Esophagus mucosa (tissue), 1 donor: ENCODE measurements at regions not wholly inside any gene's neighbourhood (a gene's known extent, or its start where the extent isn't known, plus 50 kb on each side); places are given as distances from the start of the nearest gene placed in this dataset.

Experiments
- ATAC-seq: fragments of 200-7000 bp; cut with Tn5 transposase; one replicate; pipeline ENCODE4 v1.9.1; 2020
- donor health status: DM: yes; HTN: yes; CAD: no.

DNA sequence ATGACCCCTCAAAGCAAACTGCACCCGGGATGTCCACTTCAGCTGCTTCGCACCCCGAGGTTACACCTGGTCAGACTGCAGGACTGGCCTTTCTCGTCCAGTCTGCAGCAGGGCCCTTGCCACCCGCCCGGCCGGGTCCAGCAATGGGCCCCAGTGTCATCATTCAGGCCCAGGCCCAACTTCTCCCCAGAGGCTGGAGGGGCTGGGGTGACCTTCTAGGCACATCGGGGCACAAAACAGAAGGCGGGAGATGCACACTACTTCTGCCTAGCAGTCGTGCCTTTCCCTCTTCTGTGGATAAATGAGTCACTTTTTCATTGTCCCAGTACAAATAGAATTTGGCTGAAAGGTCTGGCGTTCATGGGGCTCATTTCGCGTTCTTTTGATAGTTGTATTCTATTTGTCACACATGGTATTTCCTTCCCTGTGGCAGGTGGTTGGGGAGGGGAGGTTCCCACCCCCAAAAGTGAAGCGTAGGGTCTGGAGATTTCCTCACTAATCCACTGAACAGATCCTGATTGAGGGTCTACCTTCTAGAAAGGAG, 56.9 kb upstream of the ID2 start:
- no peak for ATAC-seq

DNA sequence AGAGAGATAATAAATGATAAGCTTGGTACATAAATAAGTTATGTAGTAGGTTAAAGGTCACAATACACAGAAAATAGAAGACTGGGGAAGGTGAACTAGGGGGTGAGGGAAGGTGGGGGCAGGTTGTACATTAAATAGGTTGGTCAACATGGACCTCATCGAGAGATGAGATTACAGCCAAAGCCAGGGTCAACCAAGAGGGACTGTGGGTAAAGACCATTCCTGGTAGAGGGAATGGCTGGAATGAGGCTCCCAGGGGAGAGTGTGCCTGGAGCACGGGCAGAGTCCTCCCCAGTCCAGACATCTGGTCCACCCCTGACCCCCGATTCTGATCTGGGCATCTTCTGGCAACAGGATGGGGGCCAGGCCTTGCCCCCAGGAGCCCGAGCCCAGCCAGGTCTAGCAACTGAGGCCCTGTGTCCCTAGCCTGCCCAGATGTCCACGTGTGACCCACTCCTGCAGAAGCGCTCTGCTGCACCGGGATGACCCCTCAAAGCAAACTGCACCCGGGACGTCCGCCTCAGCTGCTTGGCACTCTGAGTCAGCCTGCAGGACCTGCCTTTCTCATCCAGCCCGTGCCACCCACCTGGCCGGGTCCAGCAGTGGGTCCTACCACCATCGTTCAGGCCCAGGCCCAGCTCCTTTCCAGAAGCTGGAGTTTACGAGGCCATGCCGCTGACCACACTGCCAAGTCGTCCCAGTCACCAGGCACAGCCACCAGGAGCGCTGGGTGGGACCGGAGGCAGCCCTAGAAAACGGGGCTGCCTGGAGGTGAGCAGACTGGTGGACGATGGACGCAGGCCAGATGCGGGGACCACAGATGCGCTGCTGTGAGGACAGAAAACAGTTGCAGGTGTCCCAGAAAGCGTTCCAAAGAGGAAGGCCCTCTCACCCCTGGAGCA, 56.2 kb upstream of the ID2 start:
- ATAC-seq: no peak

DNA sequence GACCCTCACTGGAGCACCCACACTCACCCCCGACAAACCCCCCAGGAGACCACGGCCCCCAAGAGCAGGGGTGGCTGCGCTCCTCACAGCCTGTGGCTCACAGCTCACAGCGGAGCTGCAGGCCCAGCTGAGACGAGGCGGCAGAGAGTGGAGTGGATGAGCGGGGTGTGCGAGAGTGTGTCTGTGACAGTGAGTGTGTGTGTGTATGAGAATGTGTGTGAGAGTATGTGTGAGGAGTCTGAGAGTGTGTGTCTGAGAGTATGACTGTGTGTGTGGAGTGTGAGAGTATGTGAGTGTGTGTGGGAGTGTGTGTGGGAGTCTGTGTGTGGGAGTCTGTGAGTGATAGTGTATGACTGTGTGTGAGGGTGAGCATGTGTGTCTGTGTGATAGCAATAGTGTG, 55.3 kb upstream of the ID2 start:
- ATAC-seq: no peak

DNA sequence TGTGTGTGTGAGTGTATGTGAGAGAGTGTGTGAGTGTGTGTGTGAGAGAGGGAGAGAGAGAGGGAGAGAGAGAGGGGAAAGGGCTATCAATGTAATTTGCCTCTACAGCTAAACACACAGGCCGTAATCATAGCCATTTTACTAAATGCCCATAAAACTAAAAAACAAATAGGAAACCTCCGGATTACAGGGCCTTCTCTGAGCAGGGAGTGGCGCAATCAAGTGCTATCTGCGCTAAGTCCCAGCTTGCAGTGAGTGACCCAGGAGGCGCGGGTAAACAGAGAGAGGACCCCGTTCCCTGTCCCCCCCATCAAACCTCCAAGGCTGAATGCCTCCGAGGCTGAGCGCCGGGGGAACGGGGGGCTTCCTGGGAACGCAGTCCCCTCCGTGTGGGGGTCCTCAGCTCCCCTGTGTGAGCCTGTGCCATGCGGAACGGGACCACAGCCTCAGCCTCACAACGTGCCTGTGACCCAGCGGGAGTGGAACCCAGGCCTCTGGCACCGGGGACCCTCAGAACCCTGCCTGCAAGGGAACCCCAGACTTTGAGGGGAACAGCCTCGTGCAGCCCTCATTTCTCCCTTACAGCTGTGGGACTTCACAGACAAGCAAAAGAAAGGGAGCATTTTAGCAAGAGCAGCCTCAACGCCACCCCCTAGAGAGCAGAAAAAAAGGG, 54.7 kb upstream of the ID2 start:
- no peak for ATAC-seq

DNA sequence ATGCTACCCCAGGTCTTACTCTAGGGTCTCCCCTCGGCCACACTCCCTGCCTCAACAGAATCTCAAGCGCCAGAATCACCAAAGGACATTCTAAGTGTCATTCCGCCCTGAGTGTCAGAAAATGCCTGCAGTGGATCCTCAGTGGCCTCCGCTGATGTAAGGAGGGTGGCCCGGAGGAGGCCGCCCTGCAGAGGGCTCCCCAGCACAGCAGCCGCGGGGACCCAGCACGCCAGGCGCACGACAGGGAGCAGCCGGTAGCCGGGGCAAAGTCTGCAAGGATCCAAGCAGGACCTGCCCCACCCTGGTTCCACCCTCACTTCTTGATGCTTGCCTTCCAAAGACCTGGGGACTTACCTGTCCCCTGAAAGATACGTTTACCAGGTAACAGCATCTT, 54.2 kb upstream of the ID2 start:
- no peak for ATAC-seq

DNA sequence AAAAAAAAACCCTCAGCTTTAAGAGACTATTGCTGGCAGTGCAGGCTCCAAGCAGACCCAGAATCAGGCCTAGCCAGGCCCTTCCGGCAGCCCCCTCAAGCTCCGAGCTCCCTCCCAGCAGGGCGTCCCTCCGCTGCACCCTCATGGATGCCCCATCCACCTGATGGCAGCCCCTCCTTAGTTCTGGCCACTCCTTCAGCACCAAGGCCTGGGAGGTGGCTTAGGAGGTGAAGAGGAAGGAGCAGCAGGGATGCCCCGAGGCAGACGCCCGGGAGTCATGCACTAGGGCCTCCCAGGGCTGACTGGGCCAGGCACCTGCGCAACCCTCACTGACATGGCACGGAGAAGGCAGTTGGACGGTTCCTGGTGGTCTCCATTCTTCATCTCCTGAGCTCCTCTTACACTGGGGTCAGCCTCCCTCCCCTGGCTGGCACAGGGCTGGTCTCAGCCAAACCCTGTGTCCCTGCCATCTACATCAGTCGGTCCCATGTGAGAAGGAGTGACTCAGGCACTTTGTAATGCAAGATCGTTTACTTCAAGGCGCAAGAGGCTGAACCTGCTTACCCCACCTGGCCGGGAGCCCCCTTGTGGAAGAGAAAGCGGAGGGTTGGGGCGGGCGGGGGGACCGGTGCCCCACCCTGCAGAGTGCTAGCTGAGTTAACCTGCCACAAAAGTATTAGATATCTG, 53.5 kb upstream of the ID2 start:
- ATAC-seq: no peak

DNA sequence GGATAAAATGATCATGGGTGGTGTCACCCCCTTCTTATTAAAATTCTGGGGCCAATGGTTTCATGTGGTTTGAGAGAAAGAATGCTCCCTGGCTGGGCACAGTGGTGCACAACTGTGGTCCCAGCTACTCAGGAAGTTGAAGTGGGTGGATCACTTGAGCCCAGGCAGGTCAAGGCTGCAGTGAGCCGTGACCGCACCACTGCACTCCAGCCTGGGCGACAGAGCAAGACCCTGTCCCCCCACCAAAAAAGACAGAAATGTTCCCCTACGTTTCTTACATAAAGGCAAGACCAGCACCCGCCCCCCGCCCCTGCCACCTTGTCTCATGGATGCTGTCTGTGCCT, 53.0 kb upstream of the ID2 start:
- ATAC-seq: no peak

DNA sequence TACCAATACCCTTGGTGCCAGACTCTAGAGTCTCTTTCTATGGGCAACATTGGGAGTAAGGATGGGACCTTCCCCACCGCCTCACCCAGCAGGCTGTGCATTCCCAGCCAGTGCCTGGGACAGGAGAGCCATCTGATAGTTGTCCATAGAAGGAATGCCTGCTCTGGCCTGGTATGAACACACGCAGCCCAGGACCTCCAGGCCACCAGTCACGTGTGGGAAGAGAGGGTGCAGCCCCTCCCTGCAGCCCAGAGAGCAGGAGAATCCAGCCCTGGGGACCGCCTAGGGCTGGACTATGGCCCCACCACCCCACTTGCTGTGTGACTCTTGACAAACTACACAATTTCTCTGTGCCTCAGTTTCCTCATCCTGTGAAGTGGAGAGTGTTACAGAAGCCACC, 52.5 kb upstream of the ID2 start:
- ATAC-seq: no peak

DNA sequence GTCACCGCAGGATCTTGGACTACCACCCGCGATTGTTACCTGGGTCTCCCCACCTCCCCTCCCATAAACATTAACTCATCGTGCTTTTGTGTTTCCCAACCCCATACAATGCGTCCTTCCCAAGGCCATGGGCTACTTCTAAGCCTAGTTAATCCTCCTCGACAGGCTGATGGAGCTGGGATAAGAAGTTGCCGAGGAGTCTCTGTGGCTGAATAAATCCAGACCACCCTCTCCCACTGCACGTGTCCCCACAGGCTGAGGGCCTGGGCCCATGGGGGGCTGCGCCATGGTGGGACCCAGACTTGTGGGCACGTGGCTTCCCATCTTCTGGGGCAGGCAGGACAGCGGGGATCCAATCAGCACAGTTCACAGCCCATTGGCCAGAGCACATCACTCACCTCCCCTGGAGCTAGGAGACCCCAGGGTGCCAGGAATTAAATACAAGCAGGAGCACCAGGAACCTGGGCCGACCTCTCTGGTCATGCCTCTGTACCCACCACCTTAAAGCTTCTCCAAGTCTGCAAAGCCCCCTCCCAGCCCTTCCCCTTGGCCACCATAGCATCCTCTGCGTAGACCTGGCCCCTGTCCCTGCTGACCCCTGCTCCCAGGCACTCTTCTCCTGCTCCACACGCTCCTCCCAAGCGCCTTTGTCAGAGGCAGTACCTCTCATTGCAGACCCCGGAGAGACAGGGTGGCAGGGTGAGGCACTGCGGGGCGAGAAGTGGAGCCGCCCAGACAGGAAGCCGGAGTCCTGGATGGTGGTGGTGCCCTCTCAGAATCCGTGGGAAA, 51.0 kb upstream of the ID2 start:
- no peak for ATAC-seq

DNA sequence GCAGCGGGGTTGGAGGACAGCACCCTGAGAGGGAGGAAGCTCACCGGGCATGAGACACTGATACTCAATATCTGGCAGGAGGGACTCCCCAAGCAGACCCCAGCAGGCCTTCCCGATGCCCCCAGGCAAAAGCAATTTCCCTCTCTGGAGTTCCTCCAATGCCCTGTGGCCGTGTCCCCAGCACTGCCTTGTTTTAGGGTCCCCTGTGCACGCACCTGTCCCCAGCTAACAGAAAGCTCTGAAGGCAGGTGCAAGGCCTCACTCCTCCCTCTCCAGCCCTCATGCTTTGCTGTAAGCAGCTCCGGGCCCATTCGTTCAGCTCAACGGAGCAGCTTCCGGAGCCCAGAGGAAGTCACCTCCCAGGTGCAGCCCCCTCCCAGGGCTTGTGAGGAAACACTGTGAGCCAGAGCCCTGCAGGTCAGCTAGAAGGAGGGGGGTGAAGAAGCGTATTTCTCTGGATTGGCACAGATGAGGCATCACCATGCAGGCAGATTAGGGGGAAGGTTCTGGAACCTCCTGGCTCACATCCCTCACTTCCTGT, 50.3 kb upstream of the ID2 start:
- no peak for ATAC-seq
